Mesothelial cell of epicardium (in vitro differentiated cells): ENCODE measurements at regions not wholly inside any gene's neighbourhood (a gene's known extent, or its start where the extent isn't known, plus 50 kb on each side); places are given as distances from the start of the nearest gene placed in this dataset.

ENCODE experiments used
- DNase-seq, 2 experiments: peaks; one replicate each; pipeline ENCODE4 v3.0.0; 2021; ENCODE audit warnings: low spot score in 2 of 2; ENCODE audit not compliant: unreplicated experiment in 2 of 2
- H3K27ac Mint-ChIP-seq: 2 replicates; pipeline ENCODE4 v1.8.0; 2021; ENCODE audit warnings: mixed read lengths
- H3K27me3 Mint-ChIP-seq: 2 replicates; pipeline ENCODE4 v1.8.0; 2021; ENCODE audit warnings: low read depth, mixed read lengths
- H3K36me3 Mint-ChIP-seq: 2 replicates; pipeline ENCODE4 v1.8.0; 2021; ENCODE audit warnings: mixed read lengths
- H3K4me1 Mint-ChIP-seq: 2 replicates; pipeline ENCODE4 v1.8.0; 2021; ENCODE audit warnings: mixed read lengths
- H3K4me3 Mint-ChIP-seq: 2 replicates; pipeline ENCODE4 v1.8.0; 2021; ENCODE audit warnings: mild to moderate bottlenecking, moderate library complexity, mixed read lengths
- H3K9me3 Mint-ChIP-seq: 2 replicates; pipeline ENCODE4 v1.8.0; 2021; ENCODE audit warnings: mixed read lengths
- CTCF ChIP-seq: fragments of 200-600 bp; sonication (generic); IDR thresholded peaks from one replicate; pipeline ENCODE4 v1.5.0; 2021; ENCODE audit warnings: antibody characterized with exemption; ENCODE audit not compliant: unreplicated experiment

DNA sequence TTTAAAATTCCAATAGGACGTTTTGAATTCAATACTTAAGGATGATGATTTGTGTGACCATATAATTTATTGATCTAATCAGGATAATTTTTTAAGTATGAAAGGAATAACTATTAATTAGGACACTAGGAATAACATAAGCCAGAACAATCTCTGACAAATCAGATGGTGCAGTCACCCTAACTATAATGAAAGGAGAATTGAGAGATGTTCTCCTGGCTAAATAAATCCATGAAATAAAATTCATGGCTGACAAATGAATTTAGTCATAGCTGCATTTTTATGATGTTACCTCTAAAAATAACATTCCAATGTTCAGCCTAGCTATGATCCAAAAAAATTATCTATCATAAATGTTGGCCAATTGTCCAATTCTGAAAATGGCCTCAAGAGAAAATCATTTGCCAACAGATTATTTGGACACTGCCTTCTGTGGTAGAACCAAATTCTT lies 190.6 kb upstream of the NEIL3 start:
- no peak overlapping the region for H3K27ac Mint-ChIP-seq
- H3K9me3 Mint-ChIP-seq: peaks cover 13% of the 10 kb centered on the region
- H3K27me3 Mint-ChIP-seq: no peaks in the 10 kb centered on the region
- H3K4me3 Mint-ChIP-seq: no peak overlapping the region
- DNase-seq: no peak
- no peak for TF ChIP-seq CTCF
- H3K4me1 Mint-ChIP-seq: peaks cover 9% of the 10 kb centered on the region
- peaks cover 2% of the 10 kb centered on the region for H3K36me3 Mint-ChIP-seq

- Mint-ChIP-seq H3K4me1 (peaks cover 13% of the 10 kb centered on the region), H3K4me3 (no peak overlapping the region), H3K27ac (no peak overlapping the region), H3K9me3 (peaks cover 13% of the 10 kb centered on the region), H3K36me3 (peaks cover 2% of the 10 kb centered on the region), H3K27me3 (no peaks in the 10 kb centered on the region)
- TF ChIP-seq CTCF: no peak
- DNase-seq: no peak
Measured at GRCh38 chr4:177119691-177120090, 190.0 kb upstream of the NEIL3 start.

DNA sequence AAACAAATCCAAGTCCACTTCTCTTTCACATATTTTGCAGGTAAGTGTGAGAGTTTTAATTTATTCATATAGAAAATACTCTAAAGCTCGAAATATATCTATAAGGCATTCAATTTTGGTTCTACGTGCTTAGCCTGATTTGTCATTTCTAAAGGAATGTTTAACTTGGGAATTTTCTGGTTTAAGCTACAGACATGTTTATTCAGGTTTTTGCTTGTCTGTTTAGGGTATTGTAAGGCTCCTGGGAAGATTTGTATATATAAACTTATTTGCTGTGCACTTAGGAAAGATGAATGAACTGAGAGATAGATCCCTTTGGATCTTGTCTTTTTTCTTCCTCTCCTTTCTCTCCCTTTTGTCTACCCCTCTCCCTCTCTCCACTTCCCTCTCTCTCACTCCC lies 185.9 kb upstream of the NEIL3 start:
- DNase-seq: no peak
- no peak overlapping the region for H3K27ac Mint-ChIP-seq
- H3K27me3 Mint-ChIP-seq: no peaks in the 10 kb centered on the region
- H3K9me3 Mint-ChIP-seq: peaks cover 31% of the 10 kb centered on the region
- peaks cover 11% of the 10 kb centered on the region for H3K4me1 Mint-ChIP-seq
- H3K36me3 Mint-ChIP-seq: peaks cover 5% of the 10 kb centered on the region
- no peak for TF ChIP-seq CTCF
- no peak overlapping the region for H3K4me3 Mint-ChIP-seq

GRCh38 chr4:177124349-177125064 lies 185.2 kb upstream of the NEIL3 start:
- no peak overlapping the region for H3K4me3 Mint-ChIP-seq
- H3K36me3 Mint-ChIP-seq: peaks cover 7% of the 10 kb centered on the region
- no peak for TF ChIP-seq CTCF
- H3K9me3 Mint-ChIP-seq: peaks cover 34% of the 10 kb centered on the region
- H3K4me1 Mint-ChIP-seq: peaks cover 11% of the 10 kb centered on the region
- H3K27me3 Mint-ChIP-seq: no peaks in the 10 kb centered on the region
- DNase-seq: no peak
- no peak overlapping the region for H3K27ac Mint-ChIP-seq

DNA sequence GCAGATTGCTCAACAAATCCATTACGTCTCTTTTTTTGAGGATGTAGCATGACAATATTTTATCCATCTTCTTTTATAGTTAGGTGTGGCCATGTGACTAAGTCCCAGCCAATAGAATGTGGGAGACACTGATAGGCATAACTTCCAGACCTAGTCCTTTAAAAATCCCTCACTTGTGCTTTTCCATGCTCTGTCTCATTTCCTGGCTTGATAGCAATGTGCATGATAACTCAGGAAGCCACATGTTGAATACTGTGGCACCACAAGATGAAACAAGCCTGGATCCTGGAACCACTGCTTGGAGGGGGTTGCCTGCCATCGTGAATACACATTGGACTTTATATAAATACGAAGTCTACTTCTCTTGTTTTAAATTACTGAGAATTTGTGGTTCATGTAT lies 184.0 kb upstream of the NEIL3 start:
- no peak for DNase-seq
- Mint-ChIP-seq H3K27ac (no peak overlapping the region), H3K9me3 (peaks cover 36% of the 10 kb centered on the region), H3K4me3 (no peak overlapping the region), H3K4me1 (peaks cover 11% of the 10 kb centered on the region), H3K36me3 (peaks cover 6% of the 10 kb centered on the region), H3K27me3 (no peaks in the 10 kb centered on the region)
- TF ChIP-seq CTCF: no peak
